ENCODE measurements at regions not wholly inside any gene's neighbourhood (a gene's known extent, or its start where the extent isn't known, plus 50 kb on each side); places are given as distances from the start of the nearest gene placed in this dataset.
"Not testable (repeated sequence)": the region's sequence is repeated elsewhere in the genome, so short reads cannot be mapped to it uniquely, and the experiment has no call there.

DNA sequence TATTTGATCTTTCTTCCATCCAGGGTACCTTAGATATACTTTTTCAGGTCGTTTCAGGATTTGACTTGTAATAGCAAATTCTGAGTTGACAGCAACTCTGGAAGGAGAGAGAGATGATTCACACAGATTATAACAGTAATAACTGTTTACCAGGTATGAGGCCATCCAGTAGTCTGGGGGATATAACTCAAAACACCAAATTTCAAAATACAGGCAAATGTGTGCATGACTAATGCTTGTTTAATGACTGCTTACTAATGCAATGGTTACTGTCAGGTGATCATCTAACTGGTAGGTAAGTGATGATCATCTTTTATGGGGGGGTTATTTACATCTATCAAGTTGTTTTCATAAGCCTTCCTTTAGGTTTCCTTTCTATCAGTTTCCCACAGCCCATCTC, 412.3 kb downstream of the MAT2B start:
- Histone ChIP-seq H3K36me3 (ENCODE audit: control insufficient read depth in 2 of 2, extremely low read depth in 1 of 2, insufficient read depth in 2 of 2, low read length in 2 of 2) (no peaks in the 10 kb centered on the region), H3K27me3 (ENCODE audit: control insufficient read depth, extremely low read depth, insufficient read depth, low read length) (no peaks in the 10 kb centered on the region), H2AFZ (ENCODE audit: control insufficient read depth, low read length) (no peak overlapping the region), H3K4me3 (ENCODE audit: control insufficient read depth in 2 of 3, extremely low read depth in 1 of 3, insufficient read depth in 2 of 3, low read depth in 1 of 3, low read length in 3 of 3) (no peak overlapping the region), H3K9ac (ENCODE audit: control insufficient read depth, extremely low read depth, insufficient read depth, low read length) (no peak overlapping the region), H3K4me2 (ENCODE audit: control insufficient read depth, extremely low read depth, insufficient read depth, low read depth, low read length) (no peak overlapping the region), H3K9me1 (ENCODE audit: control insufficient read depth, extremely low read depth, insufficient read depth, low read length) (no peaks in the 10 kb centered on the region), H3K4me1 (ENCODE audit: control insufficient read depth, extremely low read depth, insufficient read depth, low read length) (no peaks in the 10 kb centered on the region), H3K9me3 (ENCODE audit: control insufficient read depth, low read depth, low read length) (no peaks in the 10 kb centered on the region), H3K27ac (ENCODE audit: control insufficient read depth, insufficient read depth, low read length) (no peak overlapping the region), H4K20me1 (ENCODE audit: control insufficient read depth, extremely low read depth, insufficient read depth, low read length) (no peaks in the 10 kb centered on the region), H3K79me2 (ENCODE audit: control insufficient read depth, insufficient read depth, low read length) (no peaks in the 10 kb centered on the region)
- DNase-seq (ENCODE audit: low read depth, low spot score) (no peak), FAIRE-seq (no peak)
- TF ChIP-seq, protein P1, sequence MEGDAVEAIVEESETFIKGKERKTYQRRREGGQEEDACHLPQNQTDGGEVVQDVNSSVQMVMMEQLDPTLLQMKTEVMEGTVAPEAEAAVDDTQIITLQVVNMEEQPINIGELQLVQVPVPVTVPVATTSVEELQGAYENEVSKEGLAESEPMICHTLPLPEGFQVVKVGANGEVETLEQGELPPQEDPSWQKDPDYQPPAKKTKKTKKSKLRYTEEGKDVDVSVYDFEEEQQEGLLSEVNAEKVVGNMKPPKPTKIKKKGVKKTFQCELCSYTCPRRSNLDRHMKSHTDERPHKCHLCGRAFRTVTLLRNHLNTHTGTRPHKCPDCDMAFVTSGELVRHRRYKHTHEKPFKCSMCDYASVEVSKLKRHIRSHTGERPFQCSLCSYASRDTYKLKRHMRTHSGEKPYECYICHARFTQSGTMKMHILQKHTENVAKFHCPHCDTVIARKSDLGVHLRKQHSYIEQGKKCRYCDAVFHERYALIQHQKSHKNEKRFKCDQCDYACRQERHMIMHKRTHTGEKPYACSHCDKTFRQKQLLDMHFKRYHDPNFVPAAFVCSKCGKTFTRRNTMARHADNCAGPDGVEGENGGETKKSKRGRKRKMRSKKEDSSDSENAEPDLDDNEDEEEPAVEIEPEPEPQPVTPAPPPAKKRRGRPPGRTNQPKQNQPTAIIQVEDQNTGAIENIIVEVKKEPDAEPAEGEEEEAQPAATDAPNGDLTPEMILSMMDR (optimal IDR thresholded peaks at IDR 0.05 in 1 of 3, IDR thresholded peaks at IDR 0.05 in 1 of 3, conservative IDR thresholded peaks at IDR 0.05 in 1 of 3; ENCODE audit: extremely low read depth in 1 of 3, insufficient read depth in 2 of 3, low read length in 3 of 3): no peak
- no peak for TF ChIP-seq EZH2 (IDR thresholded peaks at IDR 0.05; ENCODE audit: low read length)
- dilution Hi-C loops (cut with MboI; ENCODE audit: extremely low pct_ligation_motif_present, low sequenced_read_pairs): no loop called here

DNA sequence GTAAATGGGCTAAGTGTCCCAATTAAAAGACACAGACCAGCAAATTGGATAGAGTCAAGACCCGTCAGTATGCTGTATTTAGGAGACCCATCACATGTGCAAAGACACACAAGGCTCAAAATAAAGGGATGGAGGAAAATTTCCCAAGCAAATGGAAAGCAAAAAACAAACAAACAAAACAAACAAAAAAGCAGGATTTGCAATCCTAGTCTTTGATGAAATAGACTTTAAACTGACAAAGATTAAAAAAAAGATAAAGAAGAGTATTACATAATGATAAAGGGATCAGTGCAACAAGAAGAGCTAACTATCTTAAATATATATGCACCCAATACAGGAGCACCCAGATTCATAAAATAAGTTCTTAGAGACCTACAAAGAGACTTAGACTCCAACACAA, 429.6 kb downstream of the MAT2B start:
- H3K9me1 ChIP-seq (ENCODE audit: control insufficient read depth, extremely low read depth, insufficient read depth, low read length); DNase-seq (ENCODE audit: low read depth, low spot score); H3K36me3 ChIP-seq (ENCODE audit: control insufficient read depth in 2 of 2, extremely low read depth in 1 of 2, insufficient read depth in 2 of 2, low read length in 2 of 2); dilution Hi-C loops (cut with MboI; ENCODE audit: extremely low pct_ligation_motif_present, low sequenced_read_pairs); H3K9ac ChIP-seq (ENCODE audit: control insufficient read depth, extremely low read depth, insufficient read depth, low read length); H3K4me2 ChIP-seq (ENCODE audit: control insufficient read depth, extremely low read depth, insufficient read depth, low read depth, low read length); FAIRE-seq; H4K20me1 ChIP-seq (ENCODE audit: control insufficient read depth, extremely low read depth, insufficient read depth, low read length); H3K79me2 ChIP-seq (ENCODE audit: control insufficient read depth, insufficient read depth, low read length); H3K9me3 ChIP-seq (ENCODE audit: control insufficient read depth, low read depth, low read length); H3K27ac ChIP-seq (ENCODE audit: control insufficient read depth, insufficient read depth, low read length); H3K4me1 ChIP-seq (ENCODE audit: control insufficient read depth, extremely low read depth, insufficient read depth, low read length); H2AFZ ChIP-seq (ENCODE audit: control insufficient read depth, low read length); H3K4me3 ChIP-seq (ENCODE audit: control insufficient read depth in 2 of 3, extremely low read depth in 1 of 3, insufficient read depth in 2 of 3, low read depth in 1 of 3, low read length in 3 of 3); H3K27me3 ChIP-seq (ENCODE audit: control insufficient read depth, extremely low read depth, insufficient read depth, low read length): not testable (repeated sequence)

DNA sequence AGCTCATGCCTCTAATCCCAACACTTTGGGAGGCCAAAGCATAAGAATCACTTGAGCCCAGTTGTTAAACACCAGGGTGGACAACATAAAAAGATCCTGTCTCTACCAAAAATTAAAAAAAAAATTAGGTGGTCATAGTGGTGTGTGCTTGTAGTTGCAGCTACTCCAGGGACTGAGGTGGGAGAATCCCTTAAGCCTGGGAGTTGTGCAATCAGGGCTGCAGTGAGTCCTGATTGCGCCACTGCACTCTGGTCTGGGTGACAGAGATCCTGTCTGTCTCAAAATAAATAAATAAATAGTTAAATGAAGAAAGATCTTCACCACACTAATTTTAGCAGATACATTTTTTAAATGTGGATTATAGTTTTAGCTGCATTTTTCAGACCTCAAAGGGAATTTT, 433.2 kb downstream of the MAT2B start:
- Histone ChIP-seq H4K20me1 (ENCODE audit: control insufficient read depth, extremely low read depth, insufficient read depth, low read length) (no peaks in the 10 kb centered on the region), H2AFZ (ENCODE audit: control insufficient read depth, low read length) (no peak overlapping the region), H3K9ac (ENCODE audit: control insufficient read depth, extremely low read depth, insufficient read depth, low read length) (no peak overlapping the region), H3K27ac (ENCODE audit: control insufficient read depth, insufficient read depth, low read length) (no peak overlapping the region), H3K4me2 (ENCODE audit: control insufficient read depth, extremely low read depth, insufficient read depth, low read depth, low read length) (no peak overlapping the region), H3K4me1 (ENCODE audit: control insufficient read depth, extremely low read depth, insufficient read depth, low read length) (no peaks in the 10 kb centered on the region), H3K27me3 (ENCODE audit: control insufficient read depth, extremely low read depth, insufficient read depth, low read length) (no peaks in the 10 kb centered on the region), H3K9me1 (ENCODE audit: control insufficient read depth, extremely low read depth, insufficient read depth, low read length) (no peaks in the 10 kb centered on the region), H3K36me3 (ENCODE audit: control insufficient read depth in 2 of 2, extremely low read depth in 1 of 2, insufficient read depth in 2 of 2, low read length in 2 of 2) (no peaks in the 10 kb centered on the region), H3K9me3 (ENCODE audit: control insufficient read depth, low read depth, low read length) (no peaks in the 10 kb centered on the region), H3K4me3 (ENCODE audit: control insufficient read depth in 2 of 3, extremely low read depth in 1 of 3, insufficient read depth in 2 of 3, low read depth in 1 of 3, low read length in 3 of 3) (no peak overlapping the region), H3K79me2 (ENCODE audit: control insufficient read depth, insufficient read depth, low read length) (no peaks in the 10 kb centered on the region)
- TF ChIP-seq, protein P1 (optimal IDR thresholded peaks at IDR 0.05 in 1 of 3, IDR thresholded peaks at IDR 0.05 in 1 of 3, conservative IDR thresholded peaks at IDR 0.05 in 1 of 3; ENCODE audit: extremely low read depth in 1 of 3, insufficient read depth in 2 of 3, low read length in 3 of 3): no peak
- TF ChIP-seq EZH2 (IDR thresholded peaks at IDR 0.05; ENCODE audit: low read length): no peak
- FAIRE-seq (no peak), DNase-seq (ENCODE audit: low read depth, low spot score) (no peak)
- dilution Hi-C loops (cut with MboI; ENCODE audit: extremely low pct_ligation_motif_present, low sequenced_read_pairs): no loop called here

Data from keratinocyte (primary cell).